GOT3 (cell line): ENCODE measurements at regions not wholly inside any gene's neighbourhood (a gene's known extent, or its start where the extent isn't known, plus 50 kb on each side); places are given as distances from the start of the nearest gene placed in this dataset.

Experiments used
- DNase-seq: peaks from one replicate; lab custom pipeline; 2025; ENCODE audit warnings: mixed read lengths; lab: John Stamatoyannopoulos, UW

GRCh38 chr3:117610156-117610555 is 900.6 kb downstream of the TUSC7 start:
- DNase-seq, result no peak

GRCh38 chr3:117611211-117611610 is 901.6 kb downstream of the TUSC7 start:
- DNase-seq, result no peak

GRCh38 chr3:117616227-117616626 is 906.6 kb downstream of the TUSC7 start:
- DNase-seq, result no peak

GRCh38 chr3:117617906-117618305 is 908.3 kb downstream of the TUSC7 start:
- DNase-seq, result no peak

GRCh38 chr3:117618462-117618861 is 908.9 kb downstream of the TUSC7 start:
- DNase-seq, result no peak

GRCh38 chr3:117619805-117620204 is 910.2 kb downstream of the TUSC7 start:
- no peak for DNase-seq

- no peak for DNase-seq
Measured at GRCh38 chr3:117622171-117622841, 912.7 kb downstream of the TUSC7 start.

GRCh38 chr3:117624424-117624823 is 914.8 kb downstream of the TUSC7 start:
- DNase-seq, result no peak

- DNase-seq, result no peak
Measured at GRCh38 chr3:117625174-117625573, 915.6 kb downstream of the TUSC7 start.

GRCh38 chr3:117626577-117626976 is 917.0 kb downstream of the TUSC7 start:
- no peak for DNase-seq

GRCh38 chr3:117628823-117629291 is 919.3 kb downstream of the TUSC7 start:
- no peak for DNase-seq

GRCh38 chr3:117629505-117629904 is 919.9 kb downstream of the TUSC7 start:
- no peak for DNase-seq

GRCh38 chr3:117630469-117630868 is 920.9 kb downstream of the TUSC7 start:
- no peak for DNase-seq

- no peak for DNase-seq
Measured at GRCh38 chr3:117630885-117631284, 921.3 kb downstream of the TUSC7 start.

- no peak for DNase-seq
Measured at GRCh38 chr3:117631781-117632180, 922.2 kb downstream of the TUSC7 start.

- DNase-seq, result no peak
Measured at GRCh38 chr3:117632191-117632590, 922.6 kb downstream of the TUSC7 start.

- DNase-seq, result no peak
Measured at GRCh38 chr3:117633207-117633606, 923.6 kb downstream of the TUSC7 start.

GRCh38 chr3:117637666-117638065 is 928.1 kb downstream of the TUSC7 start:
- DNase-seq, result no peak

GRCh38 chr3:117644203-117644602 is 934.6 kb downstream of the TUSC7 start:
- no peak for DNase-seq

GRCh38 chr3:117645561-117646242 is 936.1 kb downstream of the TUSC7 start:
- DNase-seq, result no peak

- no peak for DNase-seq
Measured at GRCh38 chr3:117647435-117647834, 937.9 kb downstream of the TUSC7 start.

GRCh38 chr3:117651246-117651645 is 941.7 kb downstream of the TUSC7 start:
- no peak for DNase-seq

GRCh38 chr3:117656391-117656790 is 946.8 kb downstream of the TUSC7 start:
- no peak for DNase-seq

GRCh38 chr3:117657278-117657677 is 947.7 kb downstream of the TUSC7 start:
- no peak for DNase-seq
